ENCODE measurements at regions not wholly inside any gene's neighbourhood (a gene's known extent, or its start where the extent isn't known, plus 50 kb on each side); places are given as distances from the start of the nearest gene placed in this dataset.

DNA sequence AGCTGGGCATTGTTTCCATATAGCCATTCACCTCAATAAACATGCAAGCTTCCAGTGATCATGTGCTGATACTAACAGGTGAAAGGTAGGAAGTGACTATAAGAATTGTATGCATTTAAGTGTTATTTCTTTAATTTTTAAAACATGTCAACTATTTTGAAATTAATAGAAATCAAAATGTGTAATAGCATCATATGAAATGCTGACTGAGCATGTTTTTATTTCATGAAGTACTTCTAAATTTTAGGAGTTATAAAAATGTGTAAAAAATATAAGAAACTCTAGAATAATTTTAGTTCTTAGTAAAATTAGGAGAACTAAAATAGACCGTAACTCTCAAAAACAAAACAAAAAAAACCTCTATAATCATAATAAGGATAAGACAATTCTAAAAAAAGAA is 229.3 kb upstream of the ARPP21 start:
- TF ChIP-seq POLR2A (IDR thresholded peaks at IDR 0.05; ENCODE audit: low read depth, low read length) (no peak), POLR2AphosphoS5 (IDR thresholded peaks at IDR 0.05; ENCODE audit: low read depth, low read length) (no peak)

All from GM12892 (cell line).